ENCODE measurements at regions not wholly inside any gene's neighbourhood (a gene's known extent, or its start where the extent isn't known, plus 50 kb on each side); places are given as distances from the start of the nearest gene placed in this dataset.

GRCh38 chr5:144944936-144945335, 774.3 kb downstream of the KCTD16 start:
- no peaks in the 10 kb centered on the region for H3K9me3 ChIP-seq (ENCODE audit: control insufficient read depth, low read depth, low read length)
- H3K4me1 ChIP-seq (ENCODE audit: control insufficient read depth, extremely low read depth, insufficient read depth, low read length) = no peaks in the 10 kb centered on the region
- no peak overlapping the region for H3K4me3 ChIP-seq (ENCODE audit: control insufficient read depth in 2 of 3, extremely low read depth in 1 of 3, insufficient read depth in 2 of 3, low read depth in 1 of 3, low read length in 3 of 3)
- H3K4me2 ChIP-seq (ENCODE audit: control insufficient read depth, extremely low read depth, insufficient read depth, low read depth, low read length) = no peak overlapping the region
- H3K79me2 ChIP-seq (ENCODE audit: control insufficient read depth, insufficient read depth, low read length) = no peaks in the 10 kb centered on the region
- FAIRE-seq (no peak), DNase-seq (ENCODE audit: low read depth, low spot score) (no peak)
- no peak overlapping the region for H2AFZ ChIP-seq (ENCODE audit: control insufficient read depth, low read length)
- H3K27ac ChIP-seq (ENCODE audit: control insufficient read depth, insufficient read depth, low read length) = no peak overlapping the region
- dilution Hi-C loops (cut with MboI; ENCODE audit: extremely low pct_ligation_motif_present, low sequenced_read_pairs) = no loop called here
- H4K20me1 ChIP-seq (ENCODE audit: control insufficient read depth, extremely low read depth, insufficient read depth, low read length) = no peaks in the 10 kb centered on the region
- TF ChIP-seq CTCF (optimal IDR thresholded peaks at IDR 0.05 in 1 of 3, IDR thresholded peaks at IDR 0.05 in 1 of 3, conservative IDR thresholded peaks at IDR 0.05 in 1 of 3; ENCODE audit: extremely low read depth in 1 of 3, insufficient read depth in 2 of 3, low read length in 3 of 3) = no peak
- TF ChIP-seq EZH2 (IDR thresholded peaks at IDR 0.05; ENCODE audit: low read length) = no peak
- no peaks in the 10 kb centered on the region for H3K27me3 ChIP-seq (ENCODE audit: control insufficient read depth, extremely low read depth, insufficient read depth, low read length)
- no peaks in the 10 kb centered on the region for H3K9me1 ChIP-seq (ENCODE audit: control insufficient read depth, extremely low read depth, insufficient read depth, low read length)
- H3K36me3 ChIP-seq (ENCODE audit: control insufficient read depth in 2 of 2, extremely low read depth in 1 of 2, insufficient read depth in 2 of 2, low read length in 2 of 2) = no peaks in the 10 kb centered on the region
- no peak overlapping the region for H3K9ac ChIP-seq (ENCODE audit: control insufficient read depth, extremely low read depth, insufficient read depth, low read length)

GRCh38 chr5:144941004-144941403, 770.3 kb downstream of the KCTD16 start:
- TF ChIP-seq EZH2 (IDR thresholded peaks at IDR 0.05; ENCODE audit: low read length) (no peak), CTCF (optimal IDR thresholded peaks at IDR 0.05 in 1 of 3, IDR thresholded peaks at IDR 0.05 in 1 of 3, conservative IDR thresholded peaks at IDR 0.05 in 1 of 3; ENCODE audit: extremely low read depth in 1 of 3, insufficient read depth in 2 of 3, low read length in 3 of 3) (no peak)
- H3K36me3 ChIP-seq (ENCODE audit: control insufficient read depth in 2 of 2, extremely low read depth in 1 of 2, insufficient read depth in 2 of 2, low read length in 2 of 2) = no peaks in the 10 kb centered on the region
- no peaks in the 10 kb centered on the region for H3K9me1 ChIP-seq (ENCODE audit: control insufficient read depth, extremely low read depth, insufficient read depth, low read length)
- no peaks in the 10 kb centered on the region for H3K4me1 ChIP-seq (ENCODE audit: control insufficient read depth, extremely low read depth, insufficient read depth, low read length)
- H3K9ac ChIP-seq (ENCODE audit: control insufficient read depth, extremely low read depth, insufficient read depth, low read length) = no peak overlapping the region
- FAIRE-seq (no peak), DNase-seq (ENCODE audit: low read depth, low spot score) (no peak)
- H3K4me3 ChIP-seq (ENCODE audit: control insufficient read depth in 2 of 3, extremely low read depth in 1 of 3, insufficient read depth in 2 of 3, low read depth in 1 of 3, low read length in 3 of 3) = no peak overlapping the region
- H3K27me3 ChIP-seq (ENCODE audit: control insufficient read depth, extremely low read depth, insufficient read depth, low read length) = no peaks in the 10 kb centered on the region
- H4K20me1 ChIP-seq (ENCODE audit: control insufficient read depth, extremely low read depth, insufficient read depth, low read length) = no peaks in the 10 kb centered on the region
- no peak overlapping the region for H3K27ac ChIP-seq (ENCODE audit: control insufficient read depth, insufficient read depth, low read length)
- no peaks in the 10 kb centered on the region for H3K9me3 ChIP-seq (ENCODE audit: control insufficient read depth, low read depth, low read length)
- H3K4me2 ChIP-seq (ENCODE audit: control insufficient read depth, extremely low read depth, insufficient read depth, low read depth, low read length) = no peak overlapping the region
- no peaks in the 10 kb centered on the region for H3K79me2 ChIP-seq (ENCODE audit: control insufficient read depth, insufficient read depth, low read length)
- no peak overlapping the region for H2AFZ ChIP-seq (ENCODE audit: control insufficient read depth, low read length)
- dilution Hi-C loops (cut with MboI; ENCODE audit: extremely low pct_ligation_motif_present, low sequenced_read_pairs) = no loop called here

All from keratinocyte (primary cell).